ENCODE measurements at regions not wholly inside any gene's neighbourhood (a gene's known extent, or its start where the extent isn't known, plus 50 kb on each side); places are given as distances from the start of the nearest gene placed in this dataset.

DNA sequence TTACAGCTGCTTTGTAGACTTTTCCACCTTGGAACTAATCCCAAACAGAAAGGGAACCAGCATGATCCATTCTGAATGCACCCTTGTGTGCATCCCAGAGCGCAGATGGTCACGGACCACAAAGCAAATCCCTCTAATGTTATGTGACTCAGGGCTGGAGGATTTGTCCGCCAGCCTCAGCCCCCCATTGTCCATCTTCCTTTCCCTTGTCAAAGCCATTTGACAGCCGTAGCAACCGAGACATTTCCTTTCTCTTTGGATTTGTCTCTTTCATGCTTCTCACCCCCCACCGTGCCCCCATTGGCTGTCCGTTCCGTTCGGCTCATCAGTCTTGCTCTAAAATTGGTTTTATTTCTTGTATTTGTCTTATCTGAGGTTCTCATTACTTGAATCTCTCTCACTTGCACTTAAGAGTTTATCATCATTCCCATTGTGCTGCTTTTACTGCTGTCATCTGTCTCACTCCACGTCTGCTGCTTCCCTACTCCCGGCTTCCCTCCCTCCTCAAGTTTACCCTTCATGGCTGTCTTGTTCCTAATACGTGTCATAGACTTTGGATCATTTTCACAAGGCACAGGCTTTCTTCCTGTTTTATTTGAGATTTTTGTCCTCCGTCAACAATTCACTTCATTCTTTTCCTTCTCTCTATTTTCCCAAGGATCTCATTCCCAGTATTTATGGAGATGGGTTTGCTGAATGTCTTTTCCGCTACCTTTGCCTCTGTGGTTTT is 163.4 kb upstream of the ERCC4 start (continued):
- TF ChIP-seq SUPT20H (IDR thresholded peaks at IDR 0.05; ENCODE audit: borderline replicate concordance, control insufficient read depth, low read depth, low read length) = no peak

GRCh38 chr16:13766334-13766733 is 153.6 kb upstream of the ERCC4 start:
- Histone ChIP-seq H3K9me3 (replicated peaks; ENCODE audit: control insufficient read depth, insufficient read depth, low read length) (no peaks in the 10 kb centered on the region; the same call in 2 of the 3 replicates), H3K9ac (ENCODE audit: control insufficient read depth, insufficient read depth, low read length) (no peak overlapping the region), H2AFZ (ENCODE audit: control insufficient read depth, low read depth, low read length) (no peak overlapping the region), H3K27me3 (replicated peaks in 1 of 2; ENCODE audit: control insufficient read depth in 2 of 2, insufficient read depth in 2 of 2, low read length in 1 of 2) (no peaks in the 10 kb centered on the region), H3K4me2 (ENCODE audit: control insufficient read depth, insufficient read depth) (no peak overlapping the region), H3K4me3 (no peak overlapping the region), H3K27ac (ENCODE audit: control insufficient read depth, insufficient read depth) (no peak overlapping the region), H3K36me3 (ENCODE audit: control insufficient read depth in 2 of 2, insufficient read depth in 2 of 2, low read length in 1 of 2) (no peaks in the 10 kb centered on the region), H4K20me1 (ENCODE audit: control insufficient read depth, insufficient read depth) (no peaks in the 10 kb centered on the region), H3K79me2 (ENCODE audit: control insufficient read depth, insufficient read depth, low read length) (no peaks in the 10 kb centered on the region), H3K4me1 (ENCODE audit: control insufficient read depth, insufficient read depth, low read length) (no peaks in the 10 kb centered on the region)
- in situ Hi-C loops (cut with MboI) (no loop called here), intact Hi-C loops (cut with micrococcal nuclease; ENCODE audit: unreplicated experiment) (no loop called here)
- TF ChIP-seq IKZF2 (IDR thresholded peaks at IDR 0.05) (no peak), SIN3A (IDR thresholded peaks at IDR 0.05; ENCODE audit: low read depth, low read length) (no peak), E4F1 (IDR thresholded peaks at IDR 0.05; ENCODE audit: borderline replicate concordance, partially characterized antibody) (no peak)
- ChIA-PET CTCF (interaction anchor here (0.6 to 4.0 kb wide), 16 partner anchors 19 to 1671 kb away, joined by 3 to 27 read pairs (median 7); partner anchors contain the start of gene ERCC4), POLR2A (interaction anchor here (0.7 kb wide), 1 partner anchor 179 kb away, joined by 3 read pairs; no protein-coding TSS in a partner anchor), SMC1A (ENCODE audit: uncharacterized antibody, unreplicated experiment) (interaction anchor here (0.8 to 3.0 kb wide), 12 partner anchors 8 to 1193 kb away, joined by 3 to 14 read pairs (median 5); no protein-coding TSS in a partner anchor), RAD21 (ENCODE audit: unreplicated experiment) (interaction anchor here (0.9 to 3.3 kb wide), 9 partner anchors 42 to 869 kb away, joined by 3 to 42 read pairs (median 3); no protein-coding TSS in a partner anchor)
- 0% methylated on average over 1 of the region's 2 CpGs for WGBS (ENCODE audit: insufficient coverage, insufficient replicate concordance, low lambda C conversion rate, missing lambda C conversion rate)
- no TSS peak for BruUV-seq (replicated peaks)
- FAIRE-seq (no peak), ATAC-seq (no peak), DNase-seq (ENCODE audit: low read depth, low spot score) (no peak)
